SK-N-SH treated with all-trans-retinoic acid at 6 μM for 48 hours (cell line): ENCODE measurements at regions not wholly inside any gene's neighbourhood (a gene's known extent, or its start where the extent isn't known, plus 50 kb on each side); places are given as distances from the start of the nearest gene placed in this dataset.

Source experiments
- CSDC2 ChIP-seq: fragments of 250-450 bp; sonication (Bioruptor Pico); IDR thresholded peaks from 2 replicates; pipeline ENCODE4 v1.5.0; 2020; ENCODE audit warnings: mild to moderate bottlenecking, moderate library complexity
- GLIS3 ChIP-seq: fragments of 250-450 bp; sonication (Bioruptor Pico); IDR thresholded peaks from 2 replicates; pipeline ENCODE4 v1.5.0; 2020; ENCODE audit warnings: mild to moderate bottlenecking, moderate library complexity
- PPARA ChIP-seq: fragments of 250-450 bp; sonication (Bioruptor Pico); IDR thresholded peaks from 2 replicates; pipeline ENCODE4 v1.5.0; 2020; ENCODE audit warnings: mild to moderate bottlenecking, borderline replicate concordance
- RARB ChIP-seq: fragments of 250-450 bp; sonication (Bioruptor Pico); IDR thresholded peaks from 2 replicates; pipeline ENCODE4 v1.8.0; 2021; ENCODE audit warnings: mild to moderate bottlenecking, moderate library complexity
- ZC3H10 ChIP-seq: fragments of 250-450 bp; sonication (Bioruptor Pico); IDR thresholded peaks from 2 replicates; pipeline ENCODE4 v1.5.1; 2021; ENCODE audit warnings: mild to moderate bottlenecking, moderate library complexity
- ZNF565 ChIP-seq: fragments of 450-650 bp; formaldehyde crosslinking; conservative IDR thresholded peaks from 2 replicates; pipeline ENCODE4 v1.5.0; 2020; ENCODE audit warnings: low read depth, mild to moderate bottlenecking, moderate library complexity

DNA sequence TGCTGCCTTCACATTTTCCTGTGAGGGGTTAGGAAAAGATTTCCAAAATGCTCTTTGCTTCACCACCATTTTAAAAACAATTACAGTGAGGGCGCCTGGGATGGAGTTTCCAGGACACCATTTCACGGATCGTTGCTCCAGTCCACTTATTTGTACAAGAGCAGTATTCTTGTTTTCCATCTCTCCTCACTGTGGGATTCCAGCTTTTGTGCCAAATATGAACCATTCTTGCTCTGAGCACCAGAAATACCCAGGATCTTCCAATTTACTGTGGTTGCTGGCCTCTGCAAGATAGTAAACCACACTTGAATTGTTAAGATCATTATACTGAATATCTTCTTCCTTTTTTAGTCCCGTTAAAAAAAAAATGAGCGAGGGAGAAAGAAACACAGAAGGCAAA lies 899.5 kb downstream of the TLE1 start:
- TF ChIP-seq PPARA (CRISPR knock-in tag) (no peak), ZC3H10 (CRISPR knock-in tag) (no peak), GLIS3 (CRISPR knock-in tag) (no peak), ZNF565 (no peak), CSDC2 (CRISPR knock-in tag) (no peak), RARB (CRISPR knock-in tag) (no peak)
